GM23248 (cell line): ENCODE measurements at regions not wholly inside any gene's neighbourhood (a gene's known extent, or its start where the extent isn't known, plus 50 kb on each side); places are given as distances from the start of the nearest gene placed in this dataset.

Experiments used
- EZH2 ChIP-seq: fragments of 200-600 bp; sonication (generic); IDR thresholded peaks from 2 replicates; pipeline ENCODE4 v1.6.1; 2018; ENCODE audit warnings: antibody characterized with exemption, mild to moderate bottlenecking; ENCODE audit not compliant: insufficient read depth, poor library complexity, severe bottlenecking
- EZH2phosphoT487 ChIP-seq: fragments of 200-600 bp; sonication (generic); IDR thresholded peaks from 2 replicates; pipeline ENCODE4 v1.6.1; 2018; ENCODE audit warnings: antibody characterized with exemption, moderate library complexity, mild to moderate bottlenecking, low read depth; ENCODE audit not compliant: insufficient read depth

DNA sequence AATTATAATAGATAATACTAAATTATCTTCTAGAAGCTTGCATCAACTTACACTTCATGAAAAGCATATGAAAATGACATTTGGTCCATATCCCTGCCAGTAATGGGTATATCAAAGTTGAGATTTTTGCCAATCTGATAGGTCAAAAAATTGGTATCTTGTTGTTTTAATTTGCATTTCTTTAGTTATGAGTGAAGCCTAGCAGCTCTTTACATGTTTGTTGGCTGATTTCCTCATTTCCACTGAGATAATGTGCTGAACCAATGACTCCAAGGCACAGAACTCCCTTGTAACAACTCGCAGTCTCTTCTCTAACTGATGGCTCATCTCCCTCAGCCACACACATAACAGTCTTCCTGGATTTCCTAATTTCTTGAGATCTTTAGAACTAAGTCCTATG, 175.3 kb upstream of the SESN3 start:
- TF ChIP-seq EZH2 (no peak), EZH2phosphoT487 (no peak)
